GM19468 (cell line): ENCODE measurements at regions not wholly inside any gene's neighbourhood (a gene's known extent, or its start where the extent isn't known, plus 50 kb on each side); places are given as distances from the start of the nearest gene placed in this dataset.
"Not testable (repeated sequence)": the region's sequence is repeated elsewhere in the genome, so short reads cannot be mapped to it uniquely, and the experiment has no call there.

Experiments
- ATAC-seq: cut with Tn5 transposase; IDR thresholded peaks from one replicate; pipeline ENCODE4 v1.9.1; 2021; ENCODE audit warnings: mild to moderate bottlenecking, moderate library complexity, moderate number of reproducible peaks; ENCODE audit not compliant: unreplicated experiment; ENCODE audit errors: extremely low read depth

GRCh38 chr4:164350061-164350460, 403.9 kb upstream of the SMIM31 start:
- ATAC-seq = no peak

GRCh38 chr4:164350716-164351115, 403.2 kb upstream of the SMIM31 start:
- ATAC-seq = not testable (repeated sequence)

DNA sequence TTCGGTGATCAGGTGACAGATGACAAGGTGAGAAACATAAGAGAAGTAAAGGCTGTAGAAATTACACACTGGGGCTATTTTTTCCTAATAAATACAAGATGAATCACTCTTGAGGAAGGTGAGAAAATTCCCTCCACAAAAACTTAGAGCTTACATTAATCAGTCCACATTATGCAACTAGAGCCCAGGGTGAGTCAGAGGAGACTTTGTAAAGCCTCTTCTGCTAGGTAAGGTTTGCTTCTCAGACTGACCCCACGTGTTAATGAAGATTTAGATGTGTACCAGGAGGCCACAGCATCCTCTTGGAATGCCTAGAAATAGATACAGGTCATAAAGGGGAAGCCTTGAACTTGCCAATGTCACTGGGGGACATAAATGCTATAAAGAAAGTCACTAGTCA, 396.0 kb upstream of the SMIM31 start:
- no peak for ATAC-seq

DNA sequence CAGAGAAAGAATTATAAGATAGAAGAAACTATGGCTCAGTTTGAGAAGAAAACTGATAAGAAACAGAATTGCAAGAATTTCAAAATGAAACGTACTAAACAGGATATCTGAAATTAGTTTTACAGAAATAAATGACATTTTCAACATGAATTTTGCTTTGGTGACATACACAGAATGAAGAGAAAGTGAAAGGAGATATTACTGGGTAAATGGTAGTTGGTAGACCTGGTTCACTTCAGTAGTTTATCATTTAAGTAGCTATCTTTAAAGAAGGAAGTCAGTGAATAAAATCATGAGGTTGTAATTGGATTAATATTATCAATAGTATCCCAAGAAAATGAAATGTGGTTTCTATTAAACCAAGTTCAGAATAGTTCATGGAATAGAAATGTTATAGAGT, 395.5 kb upstream of the SMIM31 start:
- ATAC-seq = no peak

DNA sequence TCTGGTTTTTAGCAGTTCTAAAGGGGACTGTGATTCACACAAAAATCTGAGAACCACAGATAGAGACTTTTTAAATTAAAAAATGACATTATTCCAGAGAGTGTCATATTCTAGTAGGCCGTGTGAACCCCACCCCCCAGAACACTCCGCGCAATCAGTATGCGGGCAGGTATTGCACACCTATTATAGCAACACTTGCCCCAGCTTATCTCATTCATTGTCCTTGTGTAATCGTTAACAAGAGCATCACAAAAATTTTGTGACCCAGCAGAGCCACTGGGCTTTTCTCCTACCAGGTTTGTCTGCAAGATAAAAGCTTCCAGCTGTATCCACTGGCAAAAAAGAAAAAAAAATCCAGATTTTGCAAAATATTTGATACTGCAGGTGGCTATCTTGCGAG, 394.1 kb upstream of the SMIM31 start:
- ATAC-seq = no peak

GRCh38 chr4:164368894-164369293, 385.0 kb upstream of the SMIM31 start:
- ATAC-seq = no peak

GRCh38 chr4:164373021-164373420, 380.9 kb upstream of the SMIM31 start:
- ATAC-seq = no peak

DNA sequence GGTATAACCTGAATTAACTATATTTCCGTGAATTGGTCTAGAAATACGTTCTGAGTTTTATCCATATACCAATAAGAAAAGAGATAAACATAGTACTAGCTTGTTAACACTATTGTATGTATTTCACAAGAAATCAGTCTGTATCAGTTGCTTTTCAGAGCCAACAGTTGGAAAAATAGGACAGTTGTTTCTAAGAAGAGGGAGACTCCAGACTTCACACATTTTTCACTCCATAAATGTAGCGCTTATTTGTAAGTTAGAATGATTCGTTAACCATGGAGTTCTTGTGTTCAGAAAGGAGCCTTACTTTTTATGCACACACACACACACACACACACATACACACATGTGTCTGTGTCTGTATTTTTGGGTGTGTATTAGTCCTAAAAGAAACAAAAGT, 376.7 kb upstream of the SMIM31 start:
- ATAC-seq = no peak

DNA sequence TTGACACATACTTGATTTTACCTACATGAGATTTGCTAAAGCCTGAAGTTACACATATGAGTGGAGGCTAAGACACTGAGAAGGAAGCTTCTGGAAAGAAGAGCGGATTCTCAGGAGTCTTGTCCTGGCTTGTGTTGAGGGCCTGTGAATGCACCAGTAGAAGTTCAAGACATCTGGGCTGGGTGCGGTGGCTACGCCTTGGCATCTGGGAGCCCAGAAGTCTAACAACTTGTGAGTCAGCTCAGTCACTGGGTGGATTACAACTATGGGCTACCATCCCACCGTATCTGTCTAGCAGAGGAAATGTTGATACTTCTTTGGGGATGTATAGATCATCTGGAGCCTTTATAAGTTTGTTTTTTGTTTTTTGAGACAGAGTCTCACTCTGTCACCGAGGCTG, 375.6 kb upstream of the SMIM31 start:
- ATAC-seq = no peak

DNA sequence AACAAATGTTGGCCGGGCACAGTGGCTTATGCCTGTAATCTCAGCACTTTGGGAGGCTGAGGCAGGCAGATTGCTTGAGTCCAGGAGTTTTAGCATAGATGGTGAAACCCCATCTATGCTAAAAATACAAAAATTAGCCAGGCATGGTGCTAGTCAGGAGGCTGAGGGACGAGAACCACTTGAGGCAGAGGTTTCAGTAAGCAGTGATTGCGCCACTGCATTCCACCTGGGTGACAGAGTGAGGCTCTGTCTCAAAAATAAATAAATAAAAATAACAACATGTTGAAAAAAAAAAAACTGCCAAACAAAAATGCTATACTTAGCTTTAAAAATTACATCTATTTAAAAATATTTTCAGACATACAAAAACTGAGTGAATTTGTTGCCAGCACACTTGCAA, 374.2 kb upstream of the SMIM31 start:
- no peak for ATAC-seq

DNA sequence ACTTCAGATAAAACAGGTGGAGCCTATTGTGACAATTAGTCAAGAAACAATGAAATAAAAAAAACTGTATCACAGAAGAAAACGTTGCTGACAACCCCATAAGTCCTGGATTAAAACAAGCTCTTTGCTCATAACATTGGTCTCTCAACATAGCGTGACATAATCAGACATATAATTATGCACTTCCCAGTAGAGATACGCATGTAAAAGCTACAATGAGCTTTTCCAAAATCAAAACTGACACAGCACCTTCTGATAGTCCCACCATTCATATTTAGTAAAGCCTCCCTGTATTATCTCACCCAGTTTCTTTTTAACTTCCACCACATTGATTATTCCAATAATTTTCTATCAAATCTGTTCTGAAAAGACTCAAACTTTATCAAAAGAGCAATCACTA, 372.1 kb upstream of the SMIM31 start:
- no peak for ATAC-seq

- no peak for ATAC-seq
These were observed 370.9 kb upstream of the SMIM31 start for GRCh38 chr4:164383058-164383357.

DNA sequence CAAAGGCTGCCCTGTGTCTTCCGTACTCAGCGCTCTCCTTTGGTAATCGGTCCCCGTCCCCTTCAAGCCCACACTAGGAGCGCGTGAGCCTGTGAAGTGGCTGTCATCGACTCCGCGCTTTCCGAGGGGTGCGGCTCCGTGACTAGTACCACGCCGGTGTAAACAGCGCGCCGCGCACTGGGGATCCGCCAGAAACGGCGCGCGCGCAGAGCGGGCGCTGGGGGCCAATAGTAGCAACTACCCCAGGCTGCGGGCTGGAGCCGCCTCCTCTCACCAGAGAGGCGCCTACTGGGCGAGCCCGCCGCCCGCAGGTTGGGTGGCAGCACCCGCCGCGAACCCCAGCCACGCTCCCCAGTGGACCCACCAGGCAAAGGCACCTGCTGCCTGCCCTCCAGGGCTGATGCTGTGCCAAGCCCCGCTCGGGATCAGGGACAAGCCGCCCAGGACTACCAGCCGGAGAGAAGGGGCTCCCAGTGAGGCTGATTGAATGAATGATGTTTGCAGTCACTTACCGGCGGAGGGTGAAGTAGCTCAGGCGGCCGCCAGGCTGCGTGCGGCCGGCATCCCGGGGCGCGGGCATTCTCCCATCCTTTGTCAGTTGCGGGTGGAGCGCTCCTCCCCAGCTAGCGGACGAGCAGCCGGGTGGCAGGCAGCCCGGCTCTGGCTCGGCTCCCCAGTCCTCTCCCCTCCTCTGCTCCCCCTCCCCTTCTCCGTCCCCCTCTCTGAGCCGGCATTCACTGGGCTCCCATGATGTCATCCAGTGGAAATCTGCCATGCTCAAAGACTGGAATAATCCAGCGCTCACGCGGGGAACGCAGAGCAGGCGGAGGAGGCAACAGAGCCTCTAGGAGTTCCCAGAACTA, 370.3 kb upstream of the SMIM31 start:
- ATAC-seq = no peak

- no peak for ATAC-seq
These were observed 369.5 kb upstream of the SMIM31 start for GRCh38 chr4:164384416-164384815.

GRCh38 chr4:164396439-164396838, 357.5 kb upstream of the SMIM31 start:
- ATAC-seq = no peak

GRCh38 chr4:164402554-164402953, 351.4 kb upstream of the SMIM31 start:
- no peak for ATAC-seq

- no peak for ATAC-seq
These were observed 348.2 kb upstream of the SMIM31 start for GRCh38 chr4:164405774-164406173.

- no peak for ATAC-seq
These were observed 345.1 kb upstream of the SMIM31 start for GRCh38 chr4:164408831-164409230.

DNA sequence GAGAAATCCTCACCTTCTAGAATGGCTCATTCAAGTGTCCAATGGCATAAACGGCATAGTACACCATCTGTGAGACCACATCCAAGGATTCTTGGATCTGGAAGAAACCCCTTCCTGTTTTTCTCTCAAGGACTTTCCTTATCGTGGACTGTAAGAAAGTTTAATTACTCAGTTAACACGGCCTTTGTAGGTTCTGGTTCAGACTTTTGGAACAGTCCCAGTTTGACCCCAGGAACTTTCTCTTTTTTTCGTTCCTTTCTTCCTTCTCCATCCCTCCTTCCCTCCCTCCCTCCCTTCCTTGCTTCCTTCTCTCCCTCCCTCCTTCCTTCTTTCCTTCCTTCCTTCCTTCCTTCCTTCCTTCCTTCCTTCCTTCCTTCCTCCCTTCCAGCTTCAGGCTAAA, 343.5 kb upstream of the SMIM31 start:
- ATAC-seq = no peak

DNA sequence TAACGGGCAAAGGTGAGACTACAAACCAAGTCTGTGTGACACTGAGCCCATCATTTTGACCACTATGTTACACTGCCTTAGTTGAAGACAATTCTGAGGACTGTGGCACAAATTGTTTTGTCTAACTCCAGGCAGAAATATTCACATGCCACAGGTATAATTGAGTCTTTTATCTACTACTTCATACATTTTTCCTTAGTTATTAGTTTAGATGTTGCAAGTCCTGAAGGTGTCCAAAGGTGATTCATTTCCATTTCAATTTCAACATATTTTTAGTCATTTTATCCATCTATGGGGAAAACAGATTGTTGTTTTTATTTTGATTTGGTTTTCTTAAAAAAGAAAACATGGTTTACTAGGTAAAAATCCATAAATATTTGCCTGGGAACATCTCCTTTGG, 341.7 kb upstream of the SMIM31 start:
- ATAC-seq = no peak

DNA sequence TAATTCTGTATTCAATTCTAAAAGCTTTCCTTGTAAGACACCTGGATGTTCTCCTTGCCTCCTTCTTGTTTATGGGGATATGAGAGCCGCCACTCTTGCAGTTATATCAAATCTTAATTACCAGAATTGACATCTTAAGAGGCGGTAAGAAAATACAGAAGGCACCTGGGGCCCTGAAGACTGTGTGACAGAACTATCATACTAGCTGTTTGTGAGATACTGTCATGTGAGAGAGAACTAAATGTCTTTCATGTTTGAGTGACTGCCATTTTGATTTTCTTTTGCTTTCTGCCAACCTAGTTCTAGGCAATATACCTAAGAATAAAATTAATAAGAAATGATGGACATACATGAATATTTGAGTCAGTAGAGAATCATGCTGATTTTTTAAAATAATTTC, 340.2 kb upstream of the SMIM31 start:
- no peak for ATAC-seq

GRCh38 chr4:164423819-164424218, 330.1 kb upstream of the SMIM31 start:
- no peak for ATAC-seq
